B cell (primary cell): ENCODE measurements at regions not wholly inside any gene's neighbourhood (a gene's known extent, or its start where the extent isn't known, plus 50 kb on each side); places are given as distances from the start of the nearest gene placed in this dataset.

Source experiments
- EZH2 ChIP-seq: IDR thresholded peaks from 2 replicates; pipeline ENCODE4 v1.6.1; 2012; ENCODE audit warnings: borderline replicate concordance, low read depth, mild to moderate bottlenecking, moderate library complexity, low read length; ENCODE audit not compliant: insufficient read depth, poor library complexity, severe bottlenecking
- TF ChIP-seq, protein P1 (sequence below): fragments of 200-600 bp; IDR thresholded peaks from one replicate; pipeline ENCODE4 v1.8.0; 2022; ENCODE audit warnings: antibody characterized with exemption, mild to moderate bottlenecking

DNA sequence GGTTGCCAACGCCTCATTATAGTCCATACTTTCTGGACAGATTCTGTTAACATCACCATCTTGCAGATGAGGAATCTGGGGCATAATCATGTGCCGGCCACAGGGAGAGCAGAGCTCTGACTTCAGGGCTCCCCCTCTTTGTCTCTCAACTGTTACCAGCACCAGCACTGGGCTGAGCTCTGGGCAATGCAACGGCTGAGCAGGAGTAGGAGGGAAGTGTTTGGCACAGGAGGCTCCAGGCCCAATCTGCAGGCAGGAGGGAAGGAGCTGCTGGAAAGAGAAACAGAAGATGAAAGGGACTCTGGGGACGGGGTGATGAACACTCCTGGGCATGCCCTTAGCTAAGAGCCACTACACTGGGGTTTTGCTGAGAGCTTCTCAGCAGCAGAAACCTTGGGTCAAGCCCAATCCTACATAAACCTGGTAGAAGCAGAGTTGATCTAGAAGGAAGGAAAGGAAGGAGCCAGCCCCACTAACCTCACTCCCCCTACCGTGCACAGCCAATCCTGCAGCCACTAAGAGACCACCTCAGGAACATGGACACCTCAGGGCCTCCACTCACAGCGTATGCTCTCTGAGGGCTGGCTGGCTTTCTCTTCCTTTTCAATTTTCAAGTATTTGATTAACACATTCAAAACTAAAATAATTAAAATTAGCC lies 73.1 kb upstream of the SPATA12 start:
- TF ChIP-seq, protein P1, sequence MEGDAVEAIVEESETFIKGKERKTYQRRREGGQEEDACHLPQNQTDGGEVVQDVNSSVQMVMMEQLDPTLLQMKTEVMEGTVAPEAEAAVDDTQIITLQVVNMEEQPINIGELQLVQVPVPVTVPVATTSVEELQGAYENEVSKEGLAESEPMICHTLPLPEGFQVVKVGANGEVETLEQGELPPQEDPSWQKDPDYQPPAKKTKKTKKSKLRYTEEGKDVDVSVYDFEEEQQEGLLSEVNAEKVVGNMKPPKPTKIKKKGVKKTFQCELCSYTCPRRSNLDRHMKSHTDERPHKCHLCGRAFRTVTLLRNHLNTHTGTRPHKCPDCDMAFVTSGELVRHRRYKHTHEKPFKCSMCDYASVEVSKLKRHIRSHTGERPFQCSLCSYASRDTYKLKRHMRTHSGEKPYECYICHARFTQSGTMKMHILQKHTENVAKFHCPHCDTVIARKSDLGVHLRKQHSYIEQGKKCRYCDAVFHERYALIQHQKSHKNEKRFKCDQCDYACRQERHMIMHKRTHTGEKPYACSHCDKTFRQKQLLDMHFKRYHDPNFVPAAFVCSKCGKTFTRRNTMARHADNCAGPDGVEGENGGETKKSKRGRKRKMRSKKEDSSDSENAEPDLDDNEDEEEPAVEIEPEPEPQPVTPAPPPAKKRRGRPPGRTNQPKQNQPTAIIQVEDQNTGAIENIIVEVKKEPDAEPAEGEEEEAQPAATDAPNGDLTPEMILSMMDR, result peak; percentile 18
- TF ChIP-seq EZH2, result no peak
